ENCODE measurements at regions not wholly inside any gene's neighbourhood (a gene's known extent, or its start where the extent isn't known, plus 50 kb on each side); places are given as distances from the start of the nearest gene placed in this dataset.

DNA sequence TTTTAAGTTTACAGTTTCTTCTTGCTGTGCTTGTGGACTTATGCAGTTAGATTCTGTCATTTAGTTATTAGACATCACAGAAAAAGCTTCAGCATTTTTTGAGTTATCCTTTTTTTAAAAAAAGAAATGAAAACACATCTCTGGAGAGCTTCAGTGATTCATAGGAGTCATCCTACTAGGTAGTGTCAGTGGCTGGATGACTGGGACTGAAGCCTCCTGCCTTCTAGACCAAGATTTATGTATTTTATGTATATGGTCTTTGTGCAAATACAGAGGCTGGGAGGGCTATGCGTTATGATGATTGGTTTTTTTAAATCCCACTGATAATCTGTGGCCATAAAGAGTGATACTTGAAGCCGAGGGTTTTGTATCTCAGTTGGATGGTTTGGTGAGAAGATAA lies 125.9 kb upstream of the JAG1 start:
- TF ChIP-seq, protein P1, sequence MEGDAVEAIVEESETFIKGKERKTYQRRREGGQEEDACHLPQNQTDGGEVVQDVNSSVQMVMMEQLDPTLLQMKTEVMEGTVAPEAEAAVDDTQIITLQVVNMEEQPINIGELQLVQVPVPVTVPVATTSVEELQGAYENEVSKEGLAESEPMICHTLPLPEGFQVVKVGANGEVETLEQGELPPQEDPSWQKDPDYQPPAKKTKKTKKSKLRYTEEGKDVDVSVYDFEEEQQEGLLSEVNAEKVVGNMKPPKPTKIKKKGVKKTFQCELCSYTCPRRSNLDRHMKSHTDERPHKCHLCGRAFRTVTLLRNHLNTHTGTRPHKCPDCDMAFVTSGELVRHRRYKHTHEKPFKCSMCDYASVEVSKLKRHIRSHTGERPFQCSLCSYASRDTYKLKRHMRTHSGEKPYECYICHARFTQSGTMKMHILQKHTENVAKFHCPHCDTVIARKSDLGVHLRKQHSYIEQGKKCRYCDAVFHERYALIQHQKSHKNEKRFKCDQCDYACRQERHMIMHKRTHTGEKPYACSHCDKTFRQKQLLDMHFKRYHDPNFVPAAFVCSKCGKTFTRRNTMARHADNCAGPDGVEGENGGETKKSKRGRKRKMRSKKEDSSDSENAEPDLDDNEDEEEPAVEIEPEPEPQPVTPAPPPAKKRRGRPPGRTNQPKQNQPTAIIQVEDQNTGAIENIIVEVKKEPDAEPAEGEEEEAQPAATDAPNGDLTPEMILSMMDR (IDR thresholded peaks at IDR 0.05; ENCODE audit: control insufficient read depth, extremely low read depth, insufficient read depth), result no peak
- DNase-seq (ENCODE audit: low read depth), result no peak

DNA sequence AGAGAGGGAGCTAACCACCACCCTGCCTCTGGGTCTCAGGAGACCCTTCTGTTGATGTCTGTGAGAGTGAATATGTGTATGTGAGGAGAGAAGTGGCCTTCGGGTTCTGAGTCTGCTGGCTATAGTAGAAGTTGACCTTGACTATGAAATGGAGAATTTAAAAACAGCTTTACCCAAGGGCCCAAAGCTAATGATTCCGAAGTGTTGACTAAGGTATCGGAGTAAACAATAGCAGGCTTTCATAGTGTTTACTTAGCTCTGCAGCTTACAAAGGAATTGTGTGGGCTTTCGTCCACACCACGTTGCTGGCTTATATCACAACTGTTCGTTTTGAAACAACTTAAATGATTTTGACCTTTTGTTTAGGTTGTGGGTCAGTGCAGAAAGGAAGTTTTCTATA lies 126.5 kb upstream of the JAG1 start:
- no peak overlapping the region for H3K4me3 ChIP-seq (ENCODE audit: low read depth, low read length)
- DNase-seq (ENCODE audit: low read depth), result peak; percentile 35
- TF ChIP-seq, protein P1 (IDR thresholded peaks at IDR 0.05; ENCODE audit: control insufficient read depth, extremely low read depth, insufficient read depth), result no peak

More for the DNA sequence above, 125.9 kb upstream of the JAG1 start:
- H3K4me3 ChIP-seq (ENCODE audit: low read depth, low read length), result no peak overlapping the region

DNA sequence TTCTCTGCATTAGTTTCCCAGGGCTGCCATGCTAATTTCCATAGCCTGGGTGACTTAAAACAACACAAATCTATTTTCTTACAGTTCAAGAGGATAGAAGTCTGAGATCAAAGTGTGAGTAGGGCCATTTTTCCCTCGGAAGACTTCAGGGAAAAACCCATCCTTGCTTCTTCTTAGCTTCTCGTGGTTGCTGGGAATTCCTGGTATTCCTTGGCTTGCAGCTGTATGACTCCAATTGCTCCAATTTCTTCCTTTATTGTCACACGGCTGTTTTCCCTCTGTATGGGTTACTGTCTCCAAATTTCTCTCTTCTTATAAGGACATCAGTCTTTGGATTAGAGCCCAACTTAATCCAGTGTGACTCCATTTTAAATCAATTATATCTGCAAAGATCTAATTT lies 128.4 kb upstream of the JAG1 start:
- H3K4me3 ChIP-seq (ENCODE audit: low read depth, low read length), result no peak overlapping the region
- TF ChIP-seq, protein P1 (IDR thresholded peaks at IDR 0.05; ENCODE audit: control insufficient read depth, extremely low read depth, insufficient read depth), result no peak
- DNase-seq (ENCODE audit: low read depth), result no peak

DNA sequence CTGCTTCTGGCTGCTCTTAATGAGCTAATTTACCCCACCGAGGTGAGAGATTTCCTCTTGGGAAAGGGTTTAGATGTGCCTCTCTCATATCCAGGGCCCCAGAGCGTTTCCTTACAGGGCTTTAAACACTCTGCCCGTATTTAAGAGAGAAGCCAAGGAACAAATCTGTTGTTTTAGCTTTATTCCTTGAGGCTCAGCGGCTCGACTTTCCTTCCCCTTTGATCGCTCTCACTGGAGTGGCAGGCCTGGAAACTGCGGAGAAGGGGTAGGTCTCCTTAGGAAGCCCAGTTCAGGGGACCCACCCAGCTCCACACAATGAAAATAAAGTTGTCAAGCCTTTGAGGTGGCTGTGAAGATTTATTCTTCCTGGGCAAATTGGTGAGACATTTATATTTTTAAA lies 132.0 kb upstream of the JAG1 start:
- H3K4me3 ChIP-seq (ENCODE audit: low read depth, low read length), result no peak overlapping the region
- TF ChIP-seq, protein P1 (IDR thresholded peaks at IDR 0.05; ENCODE audit: control insufficient read depth, extremely low read depth, insufficient read depth), result no peak
- no peak for DNase-seq (ENCODE audit: low read depth)

GRCh38 chr20:10806539-10806938 lies 132.7 kb upstream of the JAG1 start:
- no peak overlapping the region for H3K4me3 ChIP-seq (ENCODE audit: low read depth, low read length)
- TF ChIP-seq, protein P1 (IDR thresholded peaks at IDR 0.05; ENCODE audit: control insufficient read depth, extremely low read depth, insufficient read depth), result no peak
- no peak for DNase-seq (ENCODE audit: low read depth)

- TF ChIP-seq, protein P1 (IDR thresholded peaks at IDR 0.05; ENCODE audit: control insufficient read depth, extremely low read depth, insufficient read depth), result no peak
- no peak for DNase-seq (ENCODE audit: low read depth)
- H3K4me3 ChIP-seq (ENCODE audit: low read depth, low read length), result no peak overlapping the region
Measured at GRCh38 chr20:10807013-10807412, 133.2 kb upstream of the JAG1 start.

GRCh38 chr20:10812759-10813327 lies 139.0 kb upstream of the JAG1 start:
- H3K4me3 ChIP-seq (ENCODE audit: low read depth, low read length), result no peak overlapping the region
- TF ChIP-seq, protein P1 (IDR thresholded peaks at IDR 0.05; ENCODE audit: control insufficient read depth, extremely low read depth, insufficient read depth), result no peak
- DNase-seq (ENCODE audit: low read depth), result no peak

All from LNCaP clone FGC (cell line).